Bronchial epithelial cell (primary cell): ENCODE measurements at regions not wholly inside any gene's neighbourhood (a gene's known extent, or its start where the extent isn't known, plus 50 kb on each side); places are given as distances from the start of the nearest gene placed in this dataset.

Experiments
- DNase-seq: peaks from one replicate; pipeline ENCODE4 v3.0.0-alpha.2; 2010; ENCODE audit warnings: low read depth
- FAIRE-seq: peaks from 2 replicates; lab custom pipeline; 2011; peaks lifted over from hg19 to GRCh38; lab: Jason Lieb, UNC
- H3K27me3 ChIP-seq: 2 replicates; pipeline ENCODE4 v1.5.1; 2011; ENCODE audit warnings: low read length; ENCODE audit not compliant: control insufficient read depth, insufficient read depth
- H3K36me3 ChIP-seq: 2 replicates; pipeline ENCODE4 v1.5.1; 2011; ENCODE audit warnings: low read length; ENCODE audit not compliant: control insufficient read depth, insufficient read depth
- H3K4me3 ChIP-seq: 2 replicates; pipeline ENCODE4 v1.5.1; 2011; ENCODE audit warnings: mild to moderate bottlenecking, low read depth, low read length, control low read depth
- TF ChIP-seq, protein P1 (sequence below): IDR thresholded peaks from 2 replicates; pipeline ENCODE4 v1.5.1; 2011; ENCODE audit warnings: mild to moderate bottlenecking, moderate library complexity, low read length, control low read depth, inconsistent platforms; ENCODE audit not compliant: insufficient read depth, severe bottlenecking

DNA sequence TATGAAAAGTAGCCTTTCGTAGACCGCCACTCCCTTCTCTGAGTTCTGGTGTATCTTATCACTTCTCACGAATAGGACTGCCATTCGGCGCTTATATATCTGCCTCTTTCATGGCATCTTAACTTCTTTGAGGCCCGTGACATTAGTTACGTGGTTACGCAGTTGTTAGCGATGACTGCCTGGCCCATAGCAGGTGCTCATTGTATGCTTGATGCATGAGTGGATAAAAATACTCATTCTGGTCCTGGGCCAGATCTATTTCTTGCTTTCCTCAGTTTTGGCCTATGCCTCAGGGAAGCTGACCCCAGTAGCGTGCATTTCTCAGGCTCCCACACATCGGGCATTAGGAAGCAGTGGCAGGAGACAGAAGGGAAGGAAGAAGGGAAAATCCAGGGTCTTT, 60.7 kb upstream of the PITX2 start:
- Histone ChIP-seq H3K27me3 (no peaks in the 10 kb centered on the region), H3K36me3 (no peaks in the 10 kb centered on the region), H3K4me3 (no peak overlapping the region)
- TF ChIP-seq, protein P1, sequence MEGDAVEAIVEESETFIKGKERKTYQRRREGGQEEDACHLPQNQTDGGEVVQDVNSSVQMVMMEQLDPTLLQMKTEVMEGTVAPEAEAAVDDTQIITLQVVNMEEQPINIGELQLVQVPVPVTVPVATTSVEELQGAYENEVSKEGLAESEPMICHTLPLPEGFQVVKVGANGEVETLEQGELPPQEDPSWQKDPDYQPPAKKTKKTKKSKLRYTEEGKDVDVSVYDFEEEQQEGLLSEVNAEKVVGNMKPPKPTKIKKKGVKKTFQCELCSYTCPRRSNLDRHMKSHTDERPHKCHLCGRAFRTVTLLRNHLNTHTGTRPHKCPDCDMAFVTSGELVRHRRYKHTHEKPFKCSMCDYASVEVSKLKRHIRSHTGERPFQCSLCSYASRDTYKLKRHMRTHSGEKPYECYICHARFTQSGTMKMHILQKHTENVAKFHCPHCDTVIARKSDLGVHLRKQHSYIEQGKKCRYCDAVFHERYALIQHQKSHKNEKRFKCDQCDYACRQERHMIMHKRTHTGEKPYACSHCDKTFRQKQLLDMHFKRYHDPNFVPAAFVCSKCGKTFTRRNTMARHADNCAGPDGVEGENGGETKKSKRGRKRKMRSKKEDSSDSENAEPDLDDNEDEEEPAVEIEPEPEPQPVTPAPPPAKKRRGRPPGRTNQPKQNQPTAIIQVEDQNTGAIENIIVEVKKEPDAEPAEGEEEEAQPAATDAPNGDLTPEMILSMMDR, result no peak
- DNase-seq (no peak), FAIRE-seq (no peak)

DNA sequence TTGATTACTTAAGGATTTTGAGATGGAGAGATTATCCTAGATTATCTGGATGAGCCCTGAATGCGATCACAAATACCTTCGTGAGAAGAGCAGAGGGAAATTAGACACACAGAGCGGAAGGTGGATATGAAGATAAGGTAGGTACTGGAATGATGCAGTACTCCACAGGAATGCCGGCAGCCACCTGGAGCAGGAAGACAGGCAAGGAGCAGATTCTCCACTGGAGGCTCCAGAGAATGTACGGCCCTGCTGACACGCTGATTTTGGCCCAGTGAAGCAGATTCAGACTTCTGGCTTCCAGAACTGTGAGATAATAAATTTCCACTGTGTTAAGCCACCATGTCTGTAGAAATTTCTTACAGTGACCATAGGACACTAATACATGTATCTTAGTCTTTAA, 79.4 kb upstream of the PITX2 start:
- TF ChIP-seq, protein P1, result no peak
- DNase-seq (no peak), FAIRE-seq (no peak)
- Histone ChIP-seq H3K27me3 (no peaks in the 10 kb centered on the region), H3K36me3 (no peaks in the 10 kb centered on the region), H3K4me3 (no peak overlapping the region)

- H3K27me3 ChIP-seq, result no peaks in the 10 kb centered on the region
- no peak overlapping the region for H3K4me3 ChIP-seq
- TF ChIP-seq, protein P1, result no peak
- DNase-seq (no peak), FAIRE-seq (no peak)
- no peaks in the 10 kb centered on the region for H3K36me3 ChIP-seq
Observed at GRCh38 chr4:110704748-110705439, 82.0 kb upstream of the PITX2 start.

GRCh38 chr4:110705440-110705782, 82.5 kb upstream of the PITX2 start:
- FAIRE-seq, result no peak
- Histone ChIP-seq H3K27me3 (no peaks in the 10 kb centered on the region), H3K36me3 (no peaks in the 10 kb centered on the region), H3K4me3 (no peak overlapping the region)
- TF ChIP-seq, protein P1, result no peak
- DNase-seq, result no peak

GRCh38 chr4:110710070-110710469, 87.2 kb upstream of the PITX2 start:
- no peaks in the 10 kb centered on the region for H3K27me3 ChIP-seq
- TF ChIP-seq, protein P1, result no peak
- DNase-seq (no peak), FAIRE-seq (no peak)
- H3K4me3 ChIP-seq, result no peak overlapping the region
- no peaks in the 10 kb centered on the region for H3K36me3 ChIP-seq

DNA sequence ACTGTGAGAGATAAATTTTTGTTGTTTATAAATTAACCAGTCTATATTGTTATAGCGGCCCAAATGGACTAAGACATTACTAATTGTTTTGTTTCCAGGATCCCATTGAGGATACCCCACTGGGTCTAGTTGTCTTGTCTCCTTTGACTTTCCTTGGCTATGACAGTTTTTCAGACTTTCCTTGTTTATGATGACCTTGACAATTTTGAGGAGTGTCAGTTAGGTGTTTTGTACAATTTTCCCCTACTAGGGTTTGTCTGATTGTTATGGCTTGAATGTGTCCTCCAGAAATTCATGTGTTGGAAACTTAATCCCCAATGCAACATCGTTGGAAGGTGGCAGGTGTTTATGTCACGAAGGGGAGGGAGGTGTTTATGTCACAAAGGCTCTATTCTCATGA, 89.6 kb upstream of the PITX2 start:
- TF ChIP-seq, protein P1, result no peak
- H3K36me3 ChIP-seq, result no peaks in the 10 kb centered on the region
- H3K27me3 ChIP-seq, result no peaks in the 10 kb centered on the region
- FAIRE-seq (no peak), DNase-seq (no peak)
- H3K4me3 ChIP-seq, result no peak overlapping the region
